Activated naive CD8-positive, alpha-beta T cell (primary cell): ENCODE measurements at regions not wholly inside any gene's neighbourhood (a gene's known extent, or its start where the extent isn't known, plus 50 kb on each side); places are given as distances from the start of the nearest gene placed in this dataset.

Experiments used
- H3K27ac Mint-ChIP-seq: one replicate; pipeline ENCODE4 v1.8.0; 2021; ENCODE audit warnings: mixed read lengths
- H3K27me3 Mint-ChIP-seq: one replicate; pipeline ENCODE4 v1.8.0; 2021; ENCODE audit warnings: mixed read lengths
- H3K36me3 Mint-ChIP-seq: one replicate; pipeline ENCODE4 v1.8.0; 2021; ENCODE audit warnings: mixed read lengths
- H3K4me1 Mint-ChIP-seq: one replicate; pipeline ENCODE4 v1.8.0; 2021; ENCODE audit warnings: low read depth, mixed read lengths
- H3K4me3 Mint-ChIP-seq: one replicate; pipeline ENCODE4 v1.8.0; 2021; ENCODE audit warnings: mild to moderate bottlenecking, mixed read lengths
- H3K9me3 Mint-ChIP-seq: one replicate; pipeline ENCODE4 v1.8.0; 2021; ENCODE audit warnings: low read depth, mixed read lengths

- H3K36me3 Mint-ChIP-seq: no peaks in the 10 kb centered on the region
- peak overlapping the region; percentile 49 for H3K4me3 Mint-ChIP-seq
- peaks cover 33% of the 10 kb centered on the region for H3K4me1 Mint-ChIP-seq
- H3K27ac Mint-ChIP-seq: peak overlapping the region; percentile 95
- no peaks in the 10 kb centered on the region for H3K9me3 Mint-ChIP-seq
- H3K27me3 Mint-ChIP-seq: no peaks in the 10 kb centered on the region
Observed at GRCh38 chr6:90445533-90446108, 141.3 kb downstream of the MAP3K7 start.

- Mint-ChIP-seq H3K36me3 (no peaks in the 10 kb centered on the region), H3K27ac (peak overlapping the region; percentile 95), H3K4me3 (peak overlapping the region; percentile 64), H3K4me1 (peaks cover 33% of the 10 kb centered on the region), H3K27me3 (no peaks in the 10 kb centered on the region), H3K9me3 (no peaks in the 10 kb centered on the region)
Observed at GRCh38 chr6:90444160-90444714, 142.6 kb downstream of the MAP3K7 start.

GRCh38 chr6:90442366-90442765 is 144.5 kb downstream of the MAP3K7 start:
- Mint-ChIP-seq H3K27ac (no peak overlapping the region), H3K4me3 (no peak overlapping the region), H3K9me3 (no peaks in the 10 kb centered on the region), H3K36me3 (no peaks in the 10 kb centered on the region), H3K27me3 (no peaks in the 10 kb centered on the region), H3K4me1 (peaks cover 33% of the 10 kb centered on the region)

GRCh38 chr6:90440586-90441283 is 144.1 kb upstream of the BACH2 start:
- H3K36me3 Mint-ChIP-seq: no peaks in the 10 kb centered on the region
- peaks cover 22% of the 10 kb centered on the region for H3K4me1 Mint-ChIP-seq
- no peaks in the 10 kb centered on the region for H3K9me3 Mint-ChIP-seq
- no peaks in the 10 kb centered on the region for H3K27me3 Mint-ChIP-seq
- no peak overlapping the region for H3K4me3 Mint-ChIP-seq
- H3K27ac Mint-ChIP-seq: no peak overlapping the region

GRCh38 chr6:90439586-90439985 is 142.9 kb upstream of the BACH2 start:
- H3K27ac Mint-ChIP-seq: peak overlapping the region; percentile 62
- no peaks in the 10 kb centered on the region for H3K9me3 Mint-ChIP-seq
- H3K36me3 Mint-ChIP-seq: no peaks in the 10 kb centered on the region
- no peaks in the 10 kb centered on the region for H3K27me3 Mint-ChIP-seq
- peaks cover 12% of the 10 kb centered on the region for H3K4me1 Mint-ChIP-seq
- no peak overlapping the region for H3K4me3 Mint-ChIP-seq

- no peak overlapping the region for H3K4me3 Mint-ChIP-seq
Observed at GRCh38 chr6:90436403-90436802, 139.8 kb upstream of the BACH2 start.

GRCh38 chr6:90435207-90435899 is 138.7 kb upstream of the BACH2 start:
- Mint-ChIP-seq H3K27ac (no peak overlapping the region), H3K4me1 (peaks cover 3% of the 10 kb centered on the region), H3K9me3 (peaks cover 11% of the 10 kb centered on the region), H3K4me3 (no peak overlapping the region), H3K36me3 (peaks cover 4% of the 10 kb centered on the region), H3K27me3 (no peaks in the 10 kb centered on the region)

More at GRCh38 chr6:90436403-90436802, 139.8 kb upstream of the BACH2 start:
- Mint-ChIP-seq H3K4me1 (peaks cover 3% of the 10 kb centered on the region), H3K27me3 (no peaks in the 10 kb centered on the region), H3K9me3 (peaks cover 8% of the 10 kb centered on the region), H3K27ac (no peak overlapping the region), H3K36me3 (peaks cover 3% of the 10 kb centered on the region)

- H3K4me3 Mint-ChIP-seq: no peak overlapping the region
- H3K27ac Mint-ChIP-seq: no peak overlapping the region
- peaks cover 3% of the 10 kb centered on the region for H3K4me1 Mint-ChIP-seq
Observed at GRCh38 chr6:90434094-90434493, 137.5 kb upstream of the BACH2 start.

GRCh38 chr6:90432937-90433336 is 136.3 kb upstream of the BACH2 start:
- Mint-ChIP-seq H3K9me3 (peaks cover 19% of the 10 kb centered on the region), H3K4me3 (no peak overlapping the region), H3K27ac (no peak overlapping the region), H3K36me3 (peaks cover 12% of the 10 kb centered on the region), H3K27me3 (no peaks in the 10 kb centered on the region), H3K4me1 (peaks cover 3% of the 10 kb centered on the region)

More at GRCh38 chr6:90434094-90434493, 137.5 kb upstream of the BACH2 start:
- Mint-ChIP-seq H3K36me3 (peaks cover 12% of the 10 kb centered on the region), H3K27me3 (no peaks in the 10 kb centered on the region), H3K9me3 (peaks cover 19% of the 10 kb centered on the region)

GRCh38 chr6:90432041-90432775 is 135.6 kb upstream of the BACH2 start:
- Mint-ChIP-seq H3K4me1 (peaks cover 3% of the 10 kb centered on the region), H3K4me3 (no peak overlapping the region), H3K36me3 (peaks cover 12% of the 10 kb centered on the region), H3K27ac (no peak overlapping the region), H3K9me3 (peaks cover 19% of the 10 kb centered on the region), H3K27me3 (no peaks in the 10 kb centered on the region)

- Mint-ChIP-seq H3K4me3 (no peak overlapping the region), H3K9me3 (peaks cover 19% of the 10 kb centered on the region), H3K4me1 (peaks cover 1% of the 10 kb centered on the region), H3K36me3 (peaks cover 12% of the 10 kb centered on the region), H3K27ac (no peak overlapping the region), H3K27me3 (no peaks in the 10 kb centered on the region)
Observed at GRCh38 chr6:90431576-90431975, 134.9 kb upstream of the BACH2 start.

- Mint-ChIP-seq H3K4me3 (no peak overlapping the region), H3K4me1 (peaks cover 16% of the 10 kb centered on the region), H3K27me3 (no peaks in the 10 kb centered on the region), H3K27ac (no peak overlapping the region), H3K36me3 (peaks cover 12% of the 10 kb centered on the region), H3K9me3 (peaks cover 19% of the 10 kb centered on the region)
Observed at GRCh38 chr6:90429713-90430112, 133.1 kb upstream of the BACH2 start.

GRCh38 chr6:90428514-90428913 is 131.9 kb upstream of the BACH2 start:
- no peak overlapping the region for H3K4me3 Mint-ChIP-seq

GRCh38 chr6:90425161-90425641 is 128.6 kb upstream of the BACH2 start:
- Mint-ChIP-seq H3K27me3 (no peaks in the 10 kb centered on the region), H3K27ac (peak overlapping the region; percentile 95), H3K36me3 (peaks cover 6% of the 10 kb centered on the region), H3K4me1 (peaks cover 27% of the 10 kb centered on the region), H3K4me3 (peak overlapping the region; percentile 64), H3K9me3 (peaks cover 6% of the 10 kb centered on the region)

More at GRCh38 chr6:90428514-90428913, 131.9 kb upstream of the BACH2 start:
- peaks cover 13% of the 10 kb centered on the region for H3K9me3 Mint-ChIP-seq
- peaks cover 26% of the 10 kb centered on the region for H3K4me1 Mint-ChIP-seq
- H3K27me3 Mint-ChIP-seq: no peaks in the 10 kb centered on the region
- no peak overlapping the region for H3K27ac Mint-ChIP-seq
- H3K36me3 Mint-ChIP-seq: peaks cover 12% of the 10 kb centered on the region
